ENCODE measurements at regions not wholly inside any gene's neighbourhood (a gene's known extent, or its start where the extent isn't known, plus 50 kb on each side); places are given as distances from the start of the nearest gene placed in this dataset.

DNA sequence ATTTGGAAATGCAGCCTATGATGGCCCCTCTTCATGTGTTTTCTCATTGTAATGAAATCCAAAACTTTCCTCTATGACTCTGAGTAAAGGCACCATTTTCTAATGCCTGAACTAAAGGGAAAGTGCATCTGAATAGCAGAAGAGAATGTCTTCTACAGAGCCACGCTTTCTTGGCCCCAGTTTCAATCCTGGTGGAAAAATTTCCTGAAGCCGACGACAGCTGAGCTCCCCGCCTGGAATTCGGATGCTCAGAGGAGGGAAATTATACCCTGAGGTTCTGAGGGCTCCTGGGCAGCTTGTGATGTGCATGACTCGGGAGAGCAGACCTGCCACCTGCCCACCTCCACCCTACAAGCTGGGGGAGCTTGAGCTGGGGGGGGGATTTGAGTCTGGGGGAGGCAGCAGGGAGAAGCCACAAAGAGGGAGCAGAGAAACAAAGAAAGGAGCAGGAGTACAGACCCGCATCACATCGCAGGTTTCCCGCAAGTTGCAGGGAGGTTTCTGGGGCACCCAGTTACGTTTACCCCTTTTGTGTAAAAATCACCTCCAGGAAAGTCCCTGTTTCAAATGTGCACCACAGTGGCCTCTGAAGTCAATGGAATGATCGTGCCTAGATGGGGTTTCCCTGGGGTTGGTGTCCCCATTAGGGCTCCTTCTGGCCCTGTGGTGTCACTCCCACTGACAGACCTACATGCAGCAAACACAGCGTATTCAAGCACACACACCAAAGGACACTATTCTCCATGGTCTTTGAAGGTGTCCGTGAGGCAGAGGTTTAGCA lies 145.6 kb upstream of the RBPJ start:
- H3K27me3 ChIP-seq (ENCODE audit: insufficient read depth, poor library complexity, severe bottlenecking) = no peaks in the 10 kb centered on the region
- TF ChIP-seq, protein P1, sequence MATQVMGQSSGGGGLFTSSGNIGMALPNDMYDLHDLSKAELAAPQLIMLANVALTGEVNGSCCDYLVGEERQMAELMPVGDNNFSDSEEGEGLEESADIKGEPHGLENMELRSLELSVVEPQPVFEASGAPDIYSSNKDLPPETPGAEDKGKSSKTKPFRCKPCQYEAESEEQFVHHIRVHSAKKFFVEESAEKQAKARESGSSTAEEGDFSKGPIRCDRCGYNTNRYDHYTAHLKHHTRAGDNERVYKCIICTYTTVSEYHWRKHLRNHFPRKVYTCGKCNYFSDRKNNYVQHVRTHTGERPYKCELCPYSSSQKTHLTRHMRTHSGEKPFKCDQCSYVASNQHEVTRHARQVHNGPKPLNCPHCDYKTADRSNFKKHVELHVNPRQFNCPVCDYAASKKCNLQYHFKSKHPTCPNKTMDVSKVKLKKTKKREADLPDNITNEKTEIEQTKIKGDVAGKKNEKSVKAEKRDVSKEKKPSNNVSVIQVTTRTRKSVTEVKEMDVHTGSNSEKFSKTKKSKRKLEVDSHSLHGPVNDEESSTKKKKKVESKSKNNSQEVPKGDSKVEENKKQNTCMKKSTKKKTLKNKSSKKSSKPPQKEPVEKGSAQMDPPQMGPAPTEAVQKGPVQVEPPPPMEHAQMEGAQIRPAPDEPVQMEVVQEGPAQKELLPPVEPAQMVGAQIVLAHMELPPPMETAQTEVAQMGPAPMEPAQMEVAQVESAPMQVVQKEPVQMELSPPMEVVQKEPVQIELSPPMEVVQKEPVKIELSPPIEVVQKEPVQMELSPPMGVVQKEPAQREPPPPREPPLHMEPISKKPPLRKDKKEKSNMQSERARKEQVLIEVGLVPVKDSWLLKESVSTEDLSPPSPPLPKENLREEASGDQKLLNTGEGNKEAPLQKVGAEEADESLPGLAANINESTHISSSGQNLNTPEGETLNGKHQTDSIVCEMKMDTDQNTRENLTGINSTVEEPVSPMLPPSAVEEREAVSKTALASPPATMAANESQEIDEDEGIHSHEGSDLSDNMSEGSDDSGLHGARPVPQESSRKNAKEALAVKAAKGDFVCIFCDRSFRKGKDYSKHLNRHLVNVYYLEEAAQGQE (IDR thresholded peaks at IDR 0.05; ENCODE audit: insufficient replicate concordance, low read depth) = no peak
- no peak for TF ChIP-seq POLR2AphosphoS5 (IDR thresholded peaks at IDR 0.05; ENCODE audit: low read depth)
- TF ChIP-seq SPI1 (IDR thresholded peaks at IDR 0.05; ENCODE audit: borderline replicate concordance, low read depth) = no peak
- TF ChIP-seq, protein P2, sequence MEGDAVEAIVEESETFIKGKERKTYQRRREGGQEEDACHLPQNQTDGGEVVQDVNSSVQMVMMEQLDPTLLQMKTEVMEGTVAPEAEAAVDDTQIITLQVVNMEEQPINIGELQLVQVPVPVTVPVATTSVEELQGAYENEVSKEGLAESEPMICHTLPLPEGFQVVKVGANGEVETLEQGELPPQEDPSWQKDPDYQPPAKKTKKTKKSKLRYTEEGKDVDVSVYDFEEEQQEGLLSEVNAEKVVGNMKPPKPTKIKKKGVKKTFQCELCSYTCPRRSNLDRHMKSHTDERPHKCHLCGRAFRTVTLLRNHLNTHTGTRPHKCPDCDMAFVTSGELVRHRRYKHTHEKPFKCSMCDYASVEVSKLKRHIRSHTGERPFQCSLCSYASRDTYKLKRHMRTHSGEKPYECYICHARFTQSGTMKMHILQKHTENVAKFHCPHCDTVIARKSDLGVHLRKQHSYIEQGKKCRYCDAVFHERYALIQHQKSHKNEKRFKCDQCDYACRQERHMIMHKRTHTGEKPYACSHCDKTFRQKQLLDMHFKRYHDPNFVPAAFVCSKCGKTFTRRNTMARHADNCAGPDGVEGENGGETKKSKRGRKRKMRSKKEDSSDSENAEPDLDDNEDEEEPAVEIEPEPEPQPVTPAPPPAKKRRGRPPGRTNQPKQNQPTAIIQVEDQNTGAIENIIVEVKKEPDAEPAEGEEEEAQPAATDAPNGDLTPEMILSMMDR (IDR thresholded peaks at IDR 0.05; ENCODE audit: insufficient read depth, low read length) = no peak
- TF ChIP-seq GABPA (IDR thresholded peaks at IDR 0.05; ENCODE audit: low read depth) = no peak
- H3K27ac ChIP-seq (replicated peaks) = no peak overlapping the region
- no peak overlapping the region for H3K4me3 ChIP-seq (replicated peaks; ENCODE audit: insufficient read depth, low read length)
- no peak for DNase-seq (ENCODE audit: low read depth in 1 of 2, low spot score in 1 of 2)

- Histone ChIP-seq H3K27me3 (ENCODE audit: insufficient read depth, poor library complexity, severe bottlenecking) (no peaks in the 10 kb centered on the region), H3K4me3 (replicated peaks; ENCODE audit: insufficient read depth, low read length) (no peak overlapping the region), H3K27ac (replicated peaks) (no peak overlapping the region)
- DNase-seq (ENCODE audit: low read depth in 1 of 2, low spot score in 1 of 2) = no peak
- TF ChIP-seq, protein P2 (IDR thresholded peaks at IDR 0.05; ENCODE audit: insufficient read depth, low read length) = no peak
- TF ChIP-seq SPI1 (IDR thresholded peaks at IDR 0.05; ENCODE audit: borderline replicate concordance, low read depth) (no peak), GABPA (IDR thresholded peaks at IDR 0.05; ENCODE audit: low read depth) (no peak), POLR2AphosphoS5 (IDR thresholded peaks at IDR 0.05; ENCODE audit: low read depth) (no peak)
- TF ChIP-seq, protein P1 (IDR thresholded peaks at IDR 0.05; ENCODE audit: insufficient replicate concordance, low read depth) = no peak
These were observed 144.8 kb upstream of the RBPJ start for GRCh38 chr4:26175905-26176470.

- TF ChIP-seq, protein P1 (IDR thresholded peaks at IDR 0.05; ENCODE audit: insufficient replicate concordance, low read depth) = no peak
- TF ChIP-seq SPI1 (IDR thresholded peaks at IDR 0.05; ENCODE audit: borderline replicate concordance, low read depth) = no peak
- TF ChIP-seq POLR2AphosphoS5 (IDR thresholded peaks at IDR 0.05; ENCODE audit: low read depth) = no peak
- no peak for TF ChIP-seq GABPA (IDR thresholded peaks at IDR 0.05; ENCODE audit: low read depth)
- TF ChIP-seq, protein P2 (IDR thresholded peaks at IDR 0.05; ENCODE audit: insufficient read depth, low read length) = no peak
- Histone ChIP-seq H3K4me3 (replicated peaks; ENCODE audit: insufficient read depth, low read length) (no peak overlapping the region), H3K27me3 (ENCODE audit: insufficient read depth, poor library complexity, severe bottlenecking) (no peaks in the 10 kb centered on the region), H3K27ac (replicated peaks) (no peak overlapping the region)
- no peak for DNase-seq (ENCODE audit: low read depth in 1 of 2, low spot score in 1 of 2)
These were observed 144.1 kb upstream of the RBPJ start for GRCh38 chr4:26176598-26177149.

Measured in HL-60 (cell line).